SK-N-SH treated with all-trans-retinoic acid at 6 μM for 48 hours (cell line): ENCODE measurements at regions not wholly inside any gene's neighbourhood (a gene's known extent, or its start where the extent isn't known, plus 50 kb on each side); places are given as distances from the start of the nearest gene placed in this dataset.

Experiments used
- ATAC-seq: fragments of 200-7000 bp; cut with Tn5 transposase; 3 replicates; pipeline ENCODE4 v1.9.1; 2020; ENCODE audit warnings: mild to moderate bottlenecking, moderate library complexity
- ARNTL ChIP-seq: fragments of 450-650 bp; formaldehyde crosslinking; IDR thresholded peaks from 2 replicates; pipeline ENCODE4 v1.5.0; 2020; ENCODE audit warnings: low read depth, mild to moderate bottlenecking, moderate library complexity, borderline replicate concordance
- BACH2 ChIP-seq: fragments of 250-450 bp; sonication (Bioruptor Pico); IDR thresholded peaks from 2 replicates; pipeline ENCODE4 v1.9.0; 2021; ENCODE audit warnings: mild to moderate bottlenecking, borderline replicate concordance
- CSDC2 ChIP-seq: fragments of 250-450 bp; sonication (Bioruptor Pico); IDR thresholded peaks from 2 replicates; pipeline ENCODE4 v1.5.0; 2020; ENCODE audit warnings: mild to moderate bottlenecking, moderate library complexity
- ESRRG ChIP-seq: fragments of 250-450 bp; sonication (Bioruptor Pico); IDR thresholded peaks from 2 replicates; pipeline ENCODE4 v1.6.1; 2021; ENCODE audit warnings: mild to moderate bottlenecking
- GLIS3 ChIP-seq: fragments of 250-450 bp; sonication (Bioruptor Pico); IDR thresholded peaks from 2 replicates; pipeline ENCODE4 v1.5.0; 2020; ENCODE audit warnings: mild to moderate bottlenecking, moderate library complexity
- ISL1 ChIP-seq: fragments of 250-450 bp; sonication (Bioruptor Pico); IDR thresholded peaks from 2 replicates; pipeline ENCODE4 v2.1.2; 2022; ENCODE audit warnings: mild to moderate bottlenecking, moderate library complexity
- PATZ1 ChIP-seq: fragments of 250-450 bp; sonication (Bioruptor Pico); IDR thresholded peaks from 2 replicates; pipeline ENCODE4 v1.8.0; 2020; ENCODE audit warnings: mild to moderate bottlenecking, moderate library complexity, borderline replicate concordance
- PPARA ChIP-seq: fragments of 250-450 bp; sonication (Bioruptor Pico); IDR thresholded peaks from 2 replicates; pipeline ENCODE4 v1.5.0; 2020; ENCODE audit warnings: mild to moderate bottlenecking, borderline replicate concordance
- TOX ChIP-seq: fragments of 250-450 bp; sonication (Bioruptor Pico); IDR thresholded peaks from 2 replicates; pipeline ENCODE4 v1.8.0; 2021; ENCODE audit warnings: mild to moderate bottlenecking, moderate library complexity, borderline replicate concordance
- ZC3H10 ChIP-seq: fragments of 250-450 bp; sonication (Bioruptor Pico); IDR thresholded peaks from 2 replicates; pipeline ENCODE4 v1.5.1; 2021; ENCODE audit warnings: mild to moderate bottlenecking, moderate library complexity
- ZFP3 ChIP-seq: fragments of 250-450 bp; sonication (Bioruptor Pico); IDR thresholded peaks from 2 replicates; pipeline ENCODE4 v1.5.0; 2020; ENCODE audit warnings: mild to moderate bottlenecking, moderate library complexity
- ZFP30 ChIP-seq: fragments of 450-650 bp; formaldehyde crosslinking; IDR thresholded peaks from 2 replicates; pipeline ENCODE4 v1.5.0; 2022; ENCODE audit warnings: mild to moderate bottlenecking, moderate library complexity
- ZNF565 ChIP-seq: fragments of 450-650 bp; formaldehyde crosslinking; conservative IDR thresholded peaks from 2 replicates; pipeline ENCODE4 v1.5.0; 2020; ENCODE audit warnings: low read depth, mild to moderate bottlenecking, moderate library complexity
- ZNF70 ChIP-seq: fragments of 450-650 bp; formaldehyde crosslinking; IDR thresholded peaks from 2 replicates; pipeline ENCODE4 v1.5.0; 2020; ENCODE audit warnings: mild to moderate bottlenecking, moderate library complexity
- ZNF8 ChIP-seq: fragments of 450-650 bp; formaldehyde crosslinking; IDR thresholded peaks from 2 replicates; pipeline ENCODE4 v1.5.0; 2020; ENCODE audit warnings: mild to moderate bottlenecking, moderate library complexity
- TF ChIP-seq, protein P1 (sequence below): fragments of 250-450 bp; sonication (Bioruptor Pico); IDR thresholded peaks from 2 replicates; pipeline ENCODE4 v1.5.0; 2020; ENCODE audit warnings: mild to moderate bottlenecking, moderate library complexity
- TF ChIP-seq, protein P2 (sequence below): fragments of 250-450 bp; sonication (Bioruptor Pico); IDR thresholded peaks from 2 replicates; pipeline ENCODE4 v1.8.0; 2021; ENCODE audit warnings: low read depth, mild to moderate bottlenecking, moderate library complexity, borderline replicate concordance
- TF ChIP-seq, protein P3 (sequence below): fragments of 250-450 bp; sonication (Bioruptor Pico); IDR thresholded peaks from 2 replicates; pipeline ENCODE4 v1.5.1; 2020; ENCODE audit warnings: low read depth, mild to moderate bottlenecking, moderate library complexity
- TF ChIP-seq, protein P4 (sequence below): fragments of 250-450 bp; sonication (Bioruptor Pico); IDR thresholded peaks from 2 replicates; pipeline ENCODE4 v1.5.1; 2021; ENCODE audit warnings: mild to moderate bottlenecking, moderate library complexity

DNA sequence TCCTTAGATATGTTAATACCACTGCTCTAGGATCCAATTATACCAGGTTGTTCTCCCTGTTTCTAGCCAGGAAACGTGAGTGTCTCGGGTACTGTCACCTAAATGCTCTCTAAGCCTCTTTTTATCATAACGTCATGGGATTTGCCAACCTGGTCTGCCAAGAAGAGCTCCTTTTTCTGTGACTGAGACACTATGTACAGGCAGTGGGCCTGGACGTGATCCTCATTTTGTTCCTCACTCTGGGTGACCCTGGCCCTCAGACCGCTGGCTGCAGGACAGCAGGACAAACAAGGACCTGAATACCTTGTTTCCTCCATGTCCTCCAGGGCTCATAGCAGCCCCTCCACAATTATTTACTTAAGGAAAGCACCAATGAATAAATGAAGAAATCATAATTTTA is 69.1 kb downstream of the CD164 start:
- no peak for ATAC-seq

GRCh38 chr6:109311471-109311870 is 70.8 kb downstream of the CD164 start:
- ATAC-seq = no peak
- TF ChIP-seq, protein P1, sequence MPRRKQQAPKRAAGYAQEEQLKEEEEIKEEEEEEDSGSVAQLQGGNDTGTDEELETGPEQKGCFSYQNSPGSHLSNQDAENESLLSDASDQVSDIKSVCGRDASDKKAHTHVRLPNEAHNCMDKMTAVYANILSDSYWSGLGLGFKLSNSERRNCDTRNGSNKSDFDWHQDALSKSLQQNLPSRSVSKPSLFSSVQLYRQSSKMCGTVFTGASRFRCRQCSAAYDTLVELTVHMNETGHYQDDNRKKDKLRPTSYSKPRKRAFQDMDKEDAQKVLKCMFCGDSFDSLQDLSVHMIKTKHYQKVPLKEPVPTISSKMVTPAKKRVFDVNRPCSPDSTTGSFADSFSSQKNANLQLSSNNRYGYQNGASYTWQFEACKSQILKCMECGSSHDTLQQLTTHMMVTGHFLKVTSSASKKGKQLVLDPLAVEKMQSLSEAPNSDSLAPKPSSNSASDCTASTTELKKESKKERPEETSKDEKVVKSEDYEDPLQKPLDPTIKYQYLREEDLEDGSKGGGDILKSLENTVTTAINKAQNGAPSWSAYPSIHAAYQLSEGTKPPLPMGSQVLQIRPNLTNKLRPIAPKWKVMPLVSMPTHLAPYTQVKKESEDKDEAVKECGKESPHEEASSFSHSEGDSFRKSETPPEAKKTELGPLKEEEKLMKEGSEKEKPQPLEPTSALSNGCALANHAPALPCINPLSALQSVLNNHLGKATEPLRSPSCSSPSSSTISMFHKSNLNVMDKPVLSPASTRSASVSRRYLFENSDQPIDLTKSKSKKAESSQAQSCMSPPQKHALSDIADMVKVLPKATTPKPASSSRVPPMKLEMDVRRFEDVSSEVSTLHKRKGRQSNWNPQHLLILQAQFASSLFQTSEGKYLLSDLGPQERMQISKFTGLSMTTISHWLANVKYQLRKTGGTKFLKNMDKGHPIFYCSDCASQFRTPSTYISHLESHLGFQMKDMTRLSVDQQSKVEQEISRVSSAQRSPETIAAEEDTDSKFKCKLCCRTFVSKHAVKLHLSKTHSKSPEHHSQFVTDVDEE (CRISPR knock-in tag) = no peak
- TF ChIP-seq GLIS3 (CRISPR knock-in tag) (no peak), BACH2 (CRISPR knock-in tag) (no peak), TOX (no peak), ZFP3 (CRISPR knock-in tag) (no peak), ZC3H10 (CRISPR knock-in tag) (no peak), ESRRG (CRISPR knock-in tag) (no peak)
- TF ChIP-seq, protein P2, sequence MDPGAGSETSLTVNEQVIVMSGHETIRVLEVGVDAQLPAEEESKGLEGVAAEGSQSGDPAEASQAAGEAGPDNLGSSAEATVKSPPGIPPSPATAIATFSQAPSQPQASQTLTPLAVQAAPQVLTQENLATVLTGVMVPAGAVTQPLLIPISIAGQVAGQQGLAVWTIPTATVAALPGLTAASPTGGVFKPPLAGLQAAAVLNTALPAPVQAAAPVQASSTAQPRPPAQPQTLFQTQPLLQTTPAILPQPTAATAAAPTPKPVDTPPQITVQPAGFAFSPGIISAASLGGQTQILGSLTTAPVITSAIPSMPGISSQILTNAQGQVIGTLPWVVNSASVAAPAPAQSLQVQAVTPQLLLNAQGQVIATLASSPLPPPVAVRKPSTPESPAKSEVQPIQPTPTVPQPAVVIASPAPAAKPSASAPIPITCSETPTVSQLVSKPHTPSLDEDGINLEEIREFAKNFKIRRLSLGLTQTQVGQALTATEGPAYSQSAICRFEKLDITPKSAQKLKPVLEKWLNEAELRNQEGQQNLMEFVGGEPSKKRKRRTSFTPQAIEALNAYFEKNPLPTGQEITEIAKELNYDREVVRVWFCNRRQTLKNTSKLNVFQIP = no peak
- TF ChIP-seq, all 23 proteins: peak for 0

More for the DNA sequence above, 69.1 kb downstream of the CD164 start:
- TF ChIP-seq, protein P3, sequence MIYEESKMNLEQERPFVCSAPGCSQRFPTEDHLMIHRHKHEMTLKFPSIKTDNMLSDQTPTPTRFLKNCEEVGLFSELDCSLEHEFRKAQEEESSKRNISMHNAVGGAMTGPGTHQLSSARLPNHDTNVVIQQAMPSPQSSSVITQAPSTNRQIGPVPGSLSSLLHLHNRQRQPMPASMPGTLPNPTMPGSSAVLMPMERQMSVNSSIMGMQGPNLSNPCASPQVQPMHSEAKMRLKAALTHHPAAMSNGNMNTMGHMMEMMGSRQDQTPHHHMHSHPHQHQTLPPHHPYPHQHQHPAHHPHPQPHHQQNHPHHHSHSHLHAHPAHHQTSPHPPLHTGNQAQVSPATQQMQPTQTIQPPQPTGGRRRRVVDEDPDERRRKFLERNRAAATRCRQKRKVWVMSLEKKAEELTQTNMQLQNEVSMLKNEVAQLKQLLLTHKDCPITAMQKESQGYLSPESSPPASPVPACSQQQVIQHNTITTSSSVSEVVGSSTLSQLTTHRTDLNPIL (CRISPR knock-in tag) = no peak
- TF ChIP-seq, protein P1 (CRISPR knock-in tag) = no peak
- TF ChIP-seq ZNF565 (CRISPR knock-in tag) = no peak
- TF ChIP-seq ZFP3 (CRISPR knock-in tag) = no peak
- TF ChIP-seq ARNTL (CRISPR knock-in tag) = no peak
- TF ChIP-seq, protein P4, sequence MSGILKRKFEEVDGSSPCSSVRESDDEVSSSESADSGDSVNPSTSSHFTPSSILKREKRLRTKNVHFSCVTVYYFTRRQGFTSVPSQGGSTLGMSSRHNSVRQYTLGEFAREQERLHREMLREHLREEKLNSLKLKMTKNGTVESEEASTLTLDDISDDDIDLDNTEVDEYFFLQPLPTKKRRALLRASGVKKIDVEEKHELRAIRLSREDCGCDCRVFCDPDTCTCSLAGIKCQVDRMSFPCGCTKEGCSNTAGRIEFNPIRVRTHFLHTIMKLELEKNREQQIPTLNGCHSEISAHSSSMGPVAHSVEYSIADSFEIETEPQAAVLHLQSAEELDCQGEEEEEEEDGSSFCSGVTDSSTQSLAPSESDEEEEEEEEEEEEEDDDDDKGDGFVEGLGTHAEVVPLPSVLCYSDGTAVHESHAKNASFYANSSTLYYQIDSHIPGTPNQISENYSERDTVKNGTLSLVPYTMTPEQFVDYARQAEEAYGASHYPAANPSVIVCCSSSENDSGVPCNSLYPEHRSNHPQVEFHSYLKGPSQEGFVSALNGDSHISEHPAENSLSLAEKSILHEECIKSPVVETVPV = no peak
- TF ChIP-seq CSDC2 (CRISPR knock-in tag) = no peak
- TF ChIP-seq, protein P2 = no peak
- no peak for TF ChIP-seq ISL1 (CRISPR knock-in tag)
- no peak for TF ChIP-seq PATZ1
- TF ChIP-seq ZNF70 (CRISPR knock-in tag) = no peak
- TF ChIP-seq PPARA (CRISPR knock-in tag) = no peak
- TF ChIP-seq BACH2 (CRISPR knock-in tag) = no peak
- TF ChIP-seq ZNF8 (CRISPR knock-in tag) = no peak
- no peak for TF ChIP-seq ZFP30 (CRISPR knock-in tag)
- TF ChIP-seq ESRRG (CRISPR knock-in tag) = no peak
- TF ChIP-seq, all 23 proteins: peak for 0
